HFFc6 (cell line): ENCODE measurements at regions not wholly inside any gene's neighbourhood (a gene's known extent, or its start where the extent isn't known, plus 50 kb on each side); places are given as distances from the start of the nearest gene placed in this dataset.
A peak's percentile ranks its signal among the peaks of the same experiment; 100 is the strongest.

ENCODE experiments used
- DNase-seq: peaks from one replicate; pipeline ENCODE4 v3.0.0-alpha.2; 2018
- H3K27ac Mint-ChIP-seq: 2 replicates; pipeline ENCODE4 v1.8.0; 2020; ENCODE audit warnings: mild to moderate bottlenecking, mixed read lengths
- H3K27me3 Mint-ChIP-seq: 2 replicates; pipeline ENCODE4 v1.8.0; 2021; ENCODE audit warnings: mild to moderate bottlenecking, moderate library complexity, mixed read lengths; ENCODE audit not compliant: insufficient read depth
- H3K36me3 Mint-ChIP-seq: 2 replicates; pipeline ENCODE4 v1.8.0; 2021; ENCODE audit warnings: low read depth, mixed read lengths
- H3K4me1 Mint-ChIP-seq: 2 replicates; pipeline ENCODE4 v1.8.0; 2020; ENCODE audit warnings: low read depth, mixed read lengths
- H3K4me3 Mint-ChIP-seq: 2 replicates; pipeline ENCODE4 v1.8.0; 2020; ENCODE audit warnings: mild to moderate bottlenecking, moderate library complexity, mixed read lengths
- H3K9me3 Mint-ChIP-seq: 2 replicates; pipeline ENCODE4 v1.8.0; 2020; ENCODE audit warnings: mild to moderate bottlenecking, mixed read lengths
- TF ChIP-seq, protein P1 (sequence below): fragments of 200-600 bp; sonication (generic); IDR thresholded peaks from 2 replicates; pipeline ENCODE4 v1.5.0; 2021; ENCODE audit warnings: antibody characterized with exemption, mild to moderate bottlenecking

DNA sequence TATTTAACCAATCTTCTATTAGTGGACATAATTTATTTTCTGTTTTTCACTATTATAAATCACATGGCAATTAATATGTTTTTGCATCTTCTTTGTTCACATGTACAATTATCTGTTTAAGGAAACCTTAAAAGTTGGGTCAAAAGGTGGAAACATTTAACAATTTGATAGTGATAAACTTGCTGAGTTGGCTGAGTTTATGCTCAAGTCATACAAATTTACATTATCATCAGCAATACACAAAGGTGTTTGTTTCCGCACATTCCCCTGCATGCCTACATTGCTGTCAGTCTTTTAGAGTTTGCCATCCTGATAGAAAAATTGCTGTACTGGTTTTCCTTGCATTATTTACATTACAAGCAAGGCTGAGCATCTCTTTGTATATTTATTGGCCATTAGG is 139.5 kb downstream of the KCNRG start:
- H3K27me3 Mint-ChIP-seq, result peaks cover 9% of the 10 kb centered on the region
- H3K4me1 Mint-ChIP-seq, result peaks cover 21% of the 10 kb centered on the region
- no peaks in the 10 kb centered on the region for H3K36me3 Mint-ChIP-seq
- TF ChIP-seq, protein P1, sequence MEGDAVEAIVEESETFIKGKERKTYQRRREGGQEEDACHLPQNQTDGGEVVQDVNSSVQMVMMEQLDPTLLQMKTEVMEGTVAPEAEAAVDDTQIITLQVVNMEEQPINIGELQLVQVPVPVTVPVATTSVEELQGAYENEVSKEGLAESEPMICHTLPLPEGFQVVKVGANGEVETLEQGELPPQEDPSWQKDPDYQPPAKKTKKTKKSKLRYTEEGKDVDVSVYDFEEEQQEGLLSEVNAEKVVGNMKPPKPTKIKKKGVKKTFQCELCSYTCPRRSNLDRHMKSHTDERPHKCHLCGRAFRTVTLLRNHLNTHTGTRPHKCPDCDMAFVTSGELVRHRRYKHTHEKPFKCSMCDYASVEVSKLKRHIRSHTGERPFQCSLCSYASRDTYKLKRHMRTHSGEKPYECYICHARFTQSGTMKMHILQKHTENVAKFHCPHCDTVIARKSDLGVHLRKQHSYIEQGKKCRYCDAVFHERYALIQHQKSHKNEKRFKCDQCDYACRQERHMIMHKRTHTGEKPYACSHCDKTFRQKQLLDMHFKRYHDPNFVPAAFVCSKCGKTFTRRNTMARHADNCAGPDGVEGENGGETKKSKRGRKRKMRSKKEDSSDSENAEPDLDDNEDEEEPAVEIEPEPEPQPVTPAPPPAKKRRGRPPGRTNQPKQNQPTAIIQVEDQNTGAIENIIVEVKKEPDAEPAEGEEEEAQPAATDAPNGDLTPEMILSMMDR, result no peak
- H3K4me3 Mint-ChIP-seq, result no peak overlapping the region
- DNase-seq, result no peak
- no peak overlapping the region for H3K27ac Mint-ChIP-seq
- H3K9me3 Mint-ChIP-seq, result no peaks in the 10 kb centered on the region

GRCh38 chr13:50156140-50156539 is 140.9 kb downstream of the KCNRG start:
- Mint-ChIP-seq H3K9me3 (no peaks in the 10 kb centered on the region), H3K27me3 (peaks cover 11% of the 10 kb centered on the region), H3K4me1 (peaks cover 26% of the 10 kb centered on the region), H3K36me3 (no peaks in the 10 kb centered on the region), H3K27ac (no peak overlapping the region), H3K4me3 (no peak overlapping the region)
- DNase-seq, result peak; percentile 34
- TF ChIP-seq, protein P1, result no peak

- H3K27me3 Mint-ChIP-seq, result peaks cover 7% of the 10 kb centered on the region
- H3K27ac Mint-ChIP-seq, result no peak overlapping the region
- H3K9me3 Mint-ChIP-seq, result no peaks in the 10 kb centered on the region
- TF ChIP-seq, protein P1, result no peak
- no peak for DNase-seq
- no peak overlapping the region for H3K4me3 Mint-ChIP-seq
- H3K4me1 Mint-ChIP-seq, result peaks cover 26% of the 10 kb centered on the region
- H3K36me3 Mint-ChIP-seq, result no peaks in the 10 kb centered on the region
These were observed 141.4 kb downstream of the KCNRG start for GRCh38 chr13:50156561-50157127.

DNA sequence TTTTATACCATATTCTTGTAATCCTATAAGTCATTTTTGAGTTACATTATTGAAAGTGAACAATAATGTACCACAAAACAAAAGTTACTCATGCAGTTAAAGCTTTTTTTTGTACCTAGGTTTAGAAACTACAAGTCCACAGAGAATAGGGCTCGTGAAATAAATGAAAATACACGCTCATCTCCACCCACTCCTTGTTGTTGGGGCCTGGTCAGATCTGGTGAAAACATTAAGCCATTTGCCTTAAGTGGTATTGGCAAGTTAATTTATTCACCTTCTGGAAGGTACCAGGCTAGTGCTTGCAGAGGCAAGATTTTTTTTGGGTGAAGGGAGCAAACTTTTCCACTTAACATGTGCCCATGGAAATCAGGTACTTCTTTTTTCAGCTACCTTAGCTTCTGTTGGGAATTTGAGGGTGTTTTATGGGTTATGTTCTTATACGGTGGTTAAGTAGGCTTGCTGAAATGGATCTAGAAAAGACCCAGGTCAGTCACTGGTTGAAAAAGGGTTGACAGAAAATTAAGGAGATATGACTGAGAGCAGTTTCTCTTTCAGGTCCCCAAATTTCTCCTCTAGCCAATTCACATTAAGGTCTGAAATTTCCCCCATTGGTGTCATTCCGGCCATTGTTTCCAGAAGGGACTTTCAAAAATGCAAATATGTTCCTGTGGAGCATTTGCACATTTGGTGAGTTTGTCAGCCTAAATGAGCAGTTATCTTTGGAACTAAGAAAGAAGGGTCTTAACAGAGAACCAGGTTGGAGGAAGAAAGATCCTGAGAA is 143.3 kb downstream of the KCNRG start:
- no peak overlapping the region for H3K4me3 Mint-ChIP-seq
- no peak for DNase-seq
- H3K27me3 Mint-ChIP-seq, result peaks cover 7% of the 10 kb centered on the region
- H3K9me3 Mint-ChIP-seq, result no peaks in the 10 kb centered on the region
- peaks cover 17% of the 10 kb centered on the region for H3K4me1 Mint-ChIP-seq
- TF ChIP-seq, protein P1, result no peak
- no peak overlapping the region for H3K27ac Mint-ChIP-seq
- H3K36me3 Mint-ChIP-seq, result no peaks in the 10 kb centered on the region

GRCh38 chr13:50159607-50160006 is 144.4 kb downstream of the KCNRG start:
- H3K4me3 Mint-ChIP-seq, result no peak overlapping the region
- H3K36me3 Mint-ChIP-seq, result no peaks in the 10 kb centered on the region
- peaks cover 17% of the 10 kb centered on the region for H3K4me1 Mint-ChIP-seq
- no peak for DNase-seq
- no peak overlapping the region for H3K27ac Mint-ChIP-seq
- H3K27me3 Mint-ChIP-seq, result peaks cover 7% of the 10 kb centered on the region
- TF ChIP-seq, protein P1, result no peak
- no peaks in the 10 kb centered on the region for H3K9me3 Mint-ChIP-seq
